Activated CD8-positive, alpha-beta T cell treated with anti-CD3 and anti-CD28 coated beads for 36 hours (primary cell): ENCODE measurements at regions not wholly inside any gene's neighbourhood (a gene's known extent, or its start where the extent isn't known, plus 50 kb on each side); places are given as distances from the start of the nearest gene placed in this dataset.

Experiments
- ATAC-seq: fragments of 200-7000 bp; cut with Tn5 transposase; one replicate; pipeline ENCODE4 v1.10.0; 2021; ENCODE audit warnings: mild to moderate bottlenecking, moderate library complexity
- CTCF ChIA-PET: fragments of 350-600 bp; sonication (Branson Sonifier 250); formaldehyde crosslinking; loops from one replicate; lab custom pipeline; 2021; ENCODE audit warnings: antibody characterized with exemption; lab: Charles Lee
- POLR2A ChIA-PET: fragments of 350-600 bp; sonication (Branson Sonifier 250); formaldehyde crosslinking; loops from one replicate; lab custom pipeline; 2021; ENCODE audit warnings: antibody characterized with exemption; lab: Charles Lee
- DNase-seq: peaks from one replicate; pipeline ENCODE4 v3.0.0-alpha.2; 2020
- H3K27ac Mint-ChIP-seq: one replicate; pipeline ENCODE4 v1.8.0; 2021; ENCODE audit warnings: mild to moderate bottlenecking, mixed read lengths
- H3K27me3 Mint-ChIP-seq: one replicate; pipeline ENCODE4 v1.8.0; 2021; ENCODE audit warnings: mixed read lengths
- H3K36me3 Mint-ChIP-seq: one replicate; pipeline ENCODE4 v1.8.0; 2021; ENCODE audit warnings: low read depth, mixed read lengths
- H3K4me1 Mint-ChIP-seq: one replicate; pipeline ENCODE4 v1.8.0; 2021; ENCODE audit warnings: low read depth, mixed read lengths
- H3K4me3 Mint-ChIP-seq: one replicate; pipeline ENCODE4 v1.8.0; 2021; ENCODE audit warnings: mild to moderate bottlenecking, moderate library complexity, mixed read lengths
- H3K9me3 Mint-ChIP-seq: one replicate; pipeline ENCODE4 v1.8.0; 2021; ENCODE audit warnings: mixed read lengths
- intact Hi-C: fragments of 100-400 bp; cut with micrococcal nuclease; formaldehyde crosslinking; loops from one replicate; pipeline ENCODE4 v1.10.0; 2022
- TF ChIP-seq, protein P1 (sequence below): fragments of 200-600 bp; IDR thresholded peaks from one replicate; pipeline ENCODE4 v1.8.0; 2022; ENCODE audit warnings: antibody characterized with exemption, mild to moderate bottlenecking

DNA sequence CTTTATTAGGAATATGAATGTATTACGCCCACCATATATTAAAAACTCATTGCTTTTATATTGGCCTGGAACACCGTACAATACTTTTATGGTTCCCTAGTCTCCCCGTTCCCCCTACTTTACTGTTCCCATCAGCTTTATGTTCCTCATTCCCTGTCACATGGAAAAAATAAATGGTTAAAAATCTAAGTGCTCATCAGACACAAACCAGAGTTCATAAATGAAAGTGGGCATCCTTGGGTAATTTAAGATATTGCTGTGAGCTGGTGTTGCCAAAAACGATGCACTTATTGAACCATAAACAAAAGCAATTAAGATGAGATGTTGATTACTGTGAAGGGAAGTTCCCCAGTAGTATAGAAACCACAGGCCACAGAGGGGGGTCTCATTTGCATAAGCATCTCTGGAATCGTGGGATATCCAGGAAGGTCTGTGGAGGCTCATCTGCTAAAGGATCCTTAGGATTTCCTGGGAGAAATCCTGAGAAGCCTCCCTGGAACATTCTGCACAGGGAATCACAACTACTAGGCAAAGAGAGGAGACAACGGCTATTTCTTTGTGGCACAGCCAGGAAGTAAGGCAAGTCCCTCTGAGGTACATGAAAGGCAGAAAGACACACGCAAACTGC is 591.4 kb upstream of the CDH11 start:
- no peak for DNase-seq
- Mint-ChIP-seq H3K36me3 (no peaks in the 10 kb centered on the region), H3K4me1 (no peaks in the 10 kb centered on the region), H3K27ac (no peak overlapping the region), H3K4me3 (no peak overlapping the region), H3K27me3 (no peaks in the 10 kb centered on the region), H3K9me3 (no peaks in the 10 kb centered on the region)
- CTCF ChIA-PET, result no interaction called here
- TF ChIP-seq, protein P1, sequence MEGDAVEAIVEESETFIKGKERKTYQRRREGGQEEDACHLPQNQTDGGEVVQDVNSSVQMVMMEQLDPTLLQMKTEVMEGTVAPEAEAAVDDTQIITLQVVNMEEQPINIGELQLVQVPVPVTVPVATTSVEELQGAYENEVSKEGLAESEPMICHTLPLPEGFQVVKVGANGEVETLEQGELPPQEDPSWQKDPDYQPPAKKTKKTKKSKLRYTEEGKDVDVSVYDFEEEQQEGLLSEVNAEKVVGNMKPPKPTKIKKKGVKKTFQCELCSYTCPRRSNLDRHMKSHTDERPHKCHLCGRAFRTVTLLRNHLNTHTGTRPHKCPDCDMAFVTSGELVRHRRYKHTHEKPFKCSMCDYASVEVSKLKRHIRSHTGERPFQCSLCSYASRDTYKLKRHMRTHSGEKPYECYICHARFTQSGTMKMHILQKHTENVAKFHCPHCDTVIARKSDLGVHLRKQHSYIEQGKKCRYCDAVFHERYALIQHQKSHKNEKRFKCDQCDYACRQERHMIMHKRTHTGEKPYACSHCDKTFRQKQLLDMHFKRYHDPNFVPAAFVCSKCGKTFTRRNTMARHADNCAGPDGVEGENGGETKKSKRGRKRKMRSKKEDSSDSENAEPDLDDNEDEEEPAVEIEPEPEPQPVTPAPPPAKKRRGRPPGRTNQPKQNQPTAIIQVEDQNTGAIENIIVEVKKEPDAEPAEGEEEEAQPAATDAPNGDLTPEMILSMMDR, result no peak
- intact Hi-C loops, result no loop called here
- POLR2A ChIA-PET, result no interaction called here
- ATAC-seq, result no peak

DNA sequence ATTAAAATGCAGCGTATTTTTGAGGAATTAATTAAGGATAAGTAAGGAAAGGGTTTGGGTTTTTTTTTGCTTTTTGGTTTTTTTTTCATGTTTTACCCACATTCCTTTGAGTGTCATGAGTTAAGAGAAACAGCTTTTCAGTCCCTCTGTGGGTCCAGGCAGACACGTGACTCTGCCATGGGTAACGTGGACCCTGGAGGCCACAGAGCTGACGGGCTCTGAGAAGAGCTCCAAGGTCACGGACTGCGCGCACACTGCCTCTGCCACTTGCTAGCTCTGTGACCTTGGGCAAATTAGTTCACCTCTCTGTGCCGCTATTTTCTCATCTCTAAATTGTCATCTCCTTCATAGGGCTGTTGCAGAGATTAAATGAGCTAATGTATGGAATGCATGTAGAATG is 588.2 kb upstream of the CDH11 start:
- H3K36me3 Mint-ChIP-seq, result no peaks in the 10 kb centered on the region
- CTCF ChIA-PET, result no interaction called here
- POLR2A ChIA-PET, result no interaction called here

DNA sequence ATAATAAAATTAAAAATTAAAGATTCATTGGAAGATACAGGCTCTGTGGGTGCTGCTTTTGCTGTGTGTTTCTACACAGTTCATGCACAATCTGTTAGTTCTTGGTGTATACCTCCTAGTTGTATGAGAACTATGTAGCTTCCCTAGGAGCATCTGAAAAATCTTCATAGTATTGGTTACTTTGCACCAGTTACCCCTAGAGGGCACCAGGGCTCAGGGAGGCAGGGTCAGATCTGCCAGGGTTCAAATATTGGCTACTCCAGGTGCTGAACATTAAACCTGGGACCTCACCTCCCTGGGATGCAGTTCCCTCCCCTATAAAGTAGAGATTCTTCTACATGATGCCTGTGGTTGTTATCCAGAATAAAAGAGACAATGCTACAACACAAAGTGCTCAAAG is 583.0 kb upstream of the CDH11 start:
- intact Hi-C loops, result loop anchor here (10.0 kb wide), 1 partner anchor 560 kb away; no protein-coding TSS in a partner anchor
- ATAC-seq (no peak), DNase-seq (no peak)
- no peaks in the 10 kb centered on the region for H3K9me3 Mint-ChIP-seq
- H3K4me3 Mint-ChIP-seq, result no peak overlapping the region
- no peak overlapping the region for H3K27ac Mint-ChIP-seq
- H3K36me3 Mint-ChIP-seq, result no peaks in the 10 kb centered on the region
- ChIA-PET POLR2A (no interaction called here), CTCF (no interaction called here)
- H3K27me3 Mint-ChIP-seq, result no peaks in the 10 kb centered on the region
- TF ChIP-seq, protein P1, result no peak
- H3K4me1 Mint-ChIP-seq, result no peaks in the 10 kb centered on the region

More for the DNA sequence above, 588.2 kb upstream of the CDH11 start:
- intact Hi-C loops, result no loop called here
- TF ChIP-seq, protein P1, result no peak
- Mint-ChIP-seq H3K9me3 (no peaks in the 10 kb centered on the region), H3K27ac (no peak overlapping the region), H3K4me1 (no peaks in the 10 kb centered on the region), H3K4me3 (no peak overlapping the region), H3K27me3 (no peaks in the 10 kb centered on the region)
- ATAC-seq (no peak), DNase-seq (no peak)

DNA sequence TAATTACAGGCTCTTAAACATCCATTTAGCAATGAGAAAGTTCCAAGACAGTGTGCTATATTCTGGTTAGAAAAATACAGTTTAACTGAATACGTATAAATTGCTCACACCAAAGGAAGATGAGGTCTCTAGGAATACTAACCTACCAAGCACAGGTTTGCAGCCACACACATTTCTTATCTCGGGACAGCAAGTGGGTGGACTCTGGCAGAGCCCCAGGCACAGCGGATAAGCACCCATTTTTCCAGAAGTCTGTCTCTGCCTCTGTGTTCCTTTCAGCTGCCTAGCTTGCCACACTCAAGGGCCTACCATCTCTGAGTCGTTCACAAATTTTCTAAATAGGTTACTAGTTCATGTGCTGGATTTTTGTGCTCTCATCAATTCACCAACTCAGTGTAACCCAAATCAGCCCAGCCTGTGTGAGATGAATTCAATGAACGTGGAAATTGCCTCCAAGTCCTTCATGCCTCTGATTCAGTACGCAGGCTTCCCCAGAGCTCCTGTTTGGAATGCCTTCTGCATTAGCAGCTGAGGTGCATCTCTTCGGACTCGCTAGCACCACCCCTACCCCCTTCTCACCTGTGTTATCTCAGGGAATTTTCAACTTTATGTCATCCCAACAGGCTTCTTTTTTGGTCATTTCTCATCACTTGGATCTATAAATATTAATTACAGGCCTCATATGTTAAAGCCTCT is 581.0 kb upstream of the CDH11 start:
- H3K27me3 Mint-ChIP-seq, result no peaks in the 10 kb centered on the region
- no peak overlapping the region for H3K4me3 Mint-ChIP-seq
- intact Hi-C loops, result loop anchor here (10.0 kb wide), 1 partner anchor 562 kb away; no protein-coding TSS in a partner anchor
- H3K36me3 Mint-ChIP-seq, result no peaks in the 10 kb centered on the region
- no peak overlapping the region for H3K27ac Mint-ChIP-seq
- POLR2A ChIA-PET, result no interaction called here
- H3K4me1 Mint-ChIP-seq, result no peaks in the 10 kb centered on the region
- DNase-seq (no peak), ATAC-seq (no peak)
- H3K9me3 Mint-ChIP-seq, result no peaks in the 10 kb centered on the region
- CTCF ChIA-PET, result no interaction called here
- TF ChIP-seq, protein P1, result no peak

DNA sequence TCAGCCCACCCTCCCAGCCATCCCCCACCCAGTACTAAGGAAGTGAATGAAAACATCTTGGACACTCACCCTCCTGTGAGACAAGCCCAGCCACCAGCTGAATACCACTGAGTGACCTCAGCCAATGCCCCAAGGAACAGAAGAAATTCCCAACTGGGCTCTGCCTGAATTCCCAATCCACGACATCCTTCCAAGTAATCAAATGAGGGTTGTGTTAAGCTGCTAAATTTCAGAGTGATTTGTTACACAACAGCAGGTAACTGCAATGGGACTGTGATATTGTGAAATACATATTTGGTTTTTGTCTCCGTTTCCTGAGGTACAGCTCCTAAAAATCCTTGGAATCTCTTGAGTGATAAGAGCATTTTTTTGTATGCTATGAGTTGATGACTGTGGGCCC is 578.7 kb upstream of the CDH11 start:
- no peak for DNase-seq
- CTCF ChIA-PET, result no interaction called here

More for the DNA sequence above, 578.7 kb upstream of the CDH11 start:
- Mint-ChIP-seq H3K36me3 (no peaks in the 10 kb centered on the region), H3K9me3 (no peaks in the 10 kb centered on the region), H3K27ac (no peak overlapping the region), H3K4me1 (no peaks in the 10 kb centered on the region), H3K27me3 (no peaks in the 10 kb centered on the region), H3K4me3 (no peak overlapping the region)
- intact Hi-C loops, result loop anchor here (10.0 kb wide), 1 partner anchor 564 kb away; no protein-coding TSS in a partner anchor
- no peak for ATAC-seq
- TF ChIP-seq, protein P1, result no peak
- POLR2A ChIA-PET, result no interaction called here
